Upper lobe of left lung (tissue), 6 donors: ENCODE measurements at regions not wholly inside any gene's neighbourhood (a gene's known extent, or its start where the extent isn't known, plus 50 kb on each side); places are given as distances from the start of the nearest gene placed in this dataset.

Source experiments
- ATAC-seq, 2 donors: fragments of 200-7000 bp; cut with Tn5 transposase; one replicate each; pipeline ENCODE4 v1.9.1; 2022; ENCODE audit warnings: mild to moderate bottlenecking in 2 of 2, moderate library complexity in 2 of 2; ENCODE audit not compliant: low FRiP score in 2 of 2
- DNase-seq, 2 donors: peaks; one replicate each; pipeline ENCODE4 v3.0.0-alpha.2; 2019 to 2020
- H3K27ac ChIP-seq, 4 donors: fragments of 200-600 bp; sonication (generic); one replicate each; pipeline ENCODE4 v1.5.1; 2016 to 2019
- H3K27me3 ChIP-seq, 4 donors: fragments of 200-600 bp; sonication (generic); one replicate each; pipeline ENCODE4 v1.5.1; 2017 to 2019
- H3K36me3 ChIP-seq, 4 donors: fragments of 200-600 bp; sonication (generic); one replicate each; pipeline ENCODE4 v1.5.1; 2016 to 2019
- H3K4me1 ChIP-seq, 4 donors: fragments of 200-600 bp; sonication (generic); one replicate each; pipeline ENCODE4 v1.5.1; 2018 to 2019
- H3K4me3 ChIP-seq, 4 donors: fragments of 200-600 bp; sonication (generic); one replicate each; pipeline ENCODE4 v1.5.1; 2017 to 2019; ENCODE audit warnings: mild to moderate bottlenecking in 2 of 4, moderate library complexity in 1 of 4
- H3K9me3 ChIP-seq, 4 donors: fragments of 200-600 bp; sonication (generic); one replicate each; pipeline ENCODE4 v1.5.1; 2018 to 2019
- EP300 ChIP-seq, 4 donors: sonication (generic); formaldehyde crosslinking; IDR thresholded peaks; one replicate each; pipeline ENCODE4 v1.5.1; 2017; ENCODE audit warnings: antibody characterized with exemption in 4 of 4, control low read depth in 2 of 4
- POLR2A ChIP-seq, 4 donors: fragments of 450-650 bp; IDR thresholded peaks; one replicate each; pipeline ENCODE4 v1.5.1; 2016 to 2017; ENCODE audit warnings: antibody characterized with exemption in 4 of 4, mild to moderate bottlenecking in 2 of 4
- POLR2AphosphoS5 ChIP-seq, 2 donors: sonication (generic); formaldehyde crosslinking; IDR thresholded peaks; one replicate each; pipeline ENCODE4 v1.5.1; 2017; ENCODE audit warnings: antibody characterized with exemption in 2 of 2
- WGBS, 2 donors: methylation state at CpG; one replicate each; pipeline ENCODE4 v1.1.5; 2017 to 2018; 5-methylcytosine and 5-hydroxymethylcytosine counted together
- TF ChIP-seq, protein P1 (sequence below), 6 experiments: fragments of 450-650 bp in 4 of 6; fragments of 200-600 bp in 2 of 6; sonication (generic) in 2 of 6; IDR thresholded peaks; one replicate each; pipeline ENCODE4 v1.5.1; 2016 to 2019; ENCODE audit warnings: antibody characterized with exemption in 6 of 6
- donor health status: DM: no; HTN: no; CAD: no; lungs with moderate emphysema.
- donor health status: DM: no; HTN: yes; CAD: no; lungs with severe emphysema.

DNA sequence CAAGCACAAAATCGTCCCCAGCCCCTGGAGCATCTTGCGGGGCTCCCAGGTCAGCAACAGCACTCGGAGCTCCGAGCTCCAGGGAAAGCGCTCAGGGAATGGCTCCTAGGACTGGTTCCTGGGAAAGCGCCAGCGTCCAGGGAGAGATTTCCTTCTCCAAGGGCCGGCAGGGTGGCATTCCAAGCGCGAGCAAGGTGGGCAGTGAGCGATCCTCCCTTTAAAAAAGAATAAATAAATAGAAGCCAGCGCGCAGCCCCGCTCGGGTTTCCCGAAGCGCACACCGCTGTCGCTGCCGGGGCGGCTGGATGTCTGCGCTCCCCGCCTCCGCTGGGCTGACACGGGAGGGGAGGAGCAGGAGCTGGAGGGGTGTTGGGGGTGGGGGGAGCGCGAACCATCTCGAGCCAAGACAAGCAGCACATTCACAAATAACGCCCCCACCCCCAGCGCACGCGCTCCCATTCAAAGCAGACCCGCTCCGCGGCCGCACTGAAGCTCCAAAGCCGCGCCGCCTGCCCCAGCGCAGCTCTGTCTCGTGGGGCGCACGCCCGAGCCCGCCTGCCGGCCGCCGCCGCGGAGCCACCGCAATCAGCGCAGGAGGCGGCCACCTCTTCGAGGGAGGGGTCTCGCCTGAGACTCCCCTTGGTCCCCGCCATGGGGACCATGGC is 327.4 kb downstream of the SH3GL2 start:
- Histone ChIP-seq H3K9me3 (no peaks in the 10 kb centered on the region), H3K27me3 (peaks cover 0 to 10% (median 5%) of the 10 kb centered on the region in 4 donors), H3K27ac (no peak overlapping the region), H3K4me1 (peaks cover 0 to 7% (median 3%) of the 10 kb centered on the region in 4 donors), H3K4me3 (peak overlapping the region in 3 of 4 donors; percentile 10 to 33 (median 29)), H3K36me3 (no peaks in the 10 kb centered on the region)
- TF ChIP-seq, protein P1, sequence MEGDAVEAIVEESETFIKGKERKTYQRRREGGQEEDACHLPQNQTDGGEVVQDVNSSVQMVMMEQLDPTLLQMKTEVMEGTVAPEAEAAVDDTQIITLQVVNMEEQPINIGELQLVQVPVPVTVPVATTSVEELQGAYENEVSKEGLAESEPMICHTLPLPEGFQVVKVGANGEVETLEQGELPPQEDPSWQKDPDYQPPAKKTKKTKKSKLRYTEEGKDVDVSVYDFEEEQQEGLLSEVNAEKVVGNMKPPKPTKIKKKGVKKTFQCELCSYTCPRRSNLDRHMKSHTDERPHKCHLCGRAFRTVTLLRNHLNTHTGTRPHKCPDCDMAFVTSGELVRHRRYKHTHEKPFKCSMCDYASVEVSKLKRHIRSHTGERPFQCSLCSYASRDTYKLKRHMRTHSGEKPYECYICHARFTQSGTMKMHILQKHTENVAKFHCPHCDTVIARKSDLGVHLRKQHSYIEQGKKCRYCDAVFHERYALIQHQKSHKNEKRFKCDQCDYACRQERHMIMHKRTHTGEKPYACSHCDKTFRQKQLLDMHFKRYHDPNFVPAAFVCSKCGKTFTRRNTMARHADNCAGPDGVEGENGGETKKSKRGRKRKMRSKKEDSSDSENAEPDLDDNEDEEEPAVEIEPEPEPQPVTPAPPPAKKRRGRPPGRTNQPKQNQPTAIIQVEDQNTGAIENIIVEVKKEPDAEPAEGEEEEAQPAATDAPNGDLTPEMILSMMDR (IDR thresholded peaks at IDR 0.05), result no peak
- no peak for TF ChIP-seq EP300 (IDR thresholded peaks at IDR 0.05)
- no peak for TF ChIP-seq POLR2AphosphoS5 (IDR thresholded peaks at IDR 0.05)
- no peak for TF ChIP-seq POLR2A (IDR thresholded peaks at IDR 0.05)
- peak in 1 of 2 donors; percentile 72 for ATAC-seq
- 6 to 14% methylated on average over 25 to 28 of the region's 56 CpGs for WGBS, 2 donors
- DNase-seq, result peak in 1 of 2 donors; percentile 82

DNA sequence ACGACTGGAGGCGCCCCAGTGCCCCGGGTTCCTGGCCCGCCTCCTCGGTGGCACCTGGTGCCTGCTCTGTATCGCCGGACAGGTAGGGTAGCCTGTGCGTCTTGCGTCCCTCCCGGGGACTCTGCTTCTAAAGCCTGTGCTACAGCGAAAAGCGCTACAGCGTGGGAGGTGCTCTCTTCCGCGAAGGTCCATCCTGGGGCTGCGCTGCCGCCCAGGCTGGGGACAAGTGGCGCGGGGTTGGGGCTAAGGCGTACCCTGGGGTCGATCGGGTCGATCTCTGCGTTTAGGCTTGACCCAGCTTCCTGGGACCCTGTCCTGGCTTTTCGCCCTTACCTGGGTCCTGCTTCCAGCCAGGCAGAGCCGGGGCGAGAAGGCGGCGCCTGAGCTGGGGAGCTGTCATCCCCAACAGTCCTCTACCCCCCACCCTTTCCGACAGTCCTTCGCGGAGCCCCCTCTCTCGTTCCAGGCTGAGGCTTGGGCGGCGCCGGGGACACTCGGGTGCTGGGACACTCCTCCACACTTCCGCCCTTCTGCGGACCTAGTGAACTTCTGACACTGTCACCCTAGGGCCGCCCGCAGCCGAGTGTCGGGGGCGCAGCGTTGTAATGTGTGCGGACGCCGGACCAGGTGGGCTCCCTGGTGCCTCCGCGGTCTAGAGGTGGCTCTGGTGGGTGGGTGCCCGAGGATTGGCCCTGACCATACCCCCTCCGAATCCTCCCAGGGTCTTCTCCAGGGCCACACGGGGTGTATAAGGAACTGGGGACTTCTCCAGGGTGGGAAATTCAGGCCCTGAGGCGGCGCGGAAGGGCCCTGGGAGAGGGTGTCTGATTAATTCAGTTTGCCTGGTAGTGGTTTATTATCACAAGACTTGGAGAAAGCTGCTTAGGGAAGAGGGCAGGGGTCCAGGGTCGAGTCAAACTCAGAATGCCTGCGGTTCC is 328.2 kb downstream of the SH3GL2 start:
- H3K27me3 ChIP-seq, result peaks cover 0 to 10% (median 5%) of the 10 kb centered on the region in 4 donors
- DNase-seq (peak in 1 of 2 donors; percentile 65), ATAC-seq (peak; percentile 46 to 73)
- peak overlapping the region in 2 of 4 donors; percentile 29 to 33 for H3K4me3 ChIP-seq
- H3K9me3 ChIP-seq, result no peaks in the 10 kb centered on the region
- peaks cover 0 to 7% (median 3%) of the 10 kb centered on the region in 4 donors for H3K4me1 ChIP-seq
- 8 to 9% methylated on average over 31 of the region's 58 CpGs for WGBS, 2 donors
- H3K36me3 ChIP-seq, result no peaks in the 10 kb centered on the region
- TF ChIP-seq EP300 (IDR thresholded peaks at IDR 0.05) (no peak), POLR2A (IDR thresholded peaks at IDR 0.05) (no peak), POLR2AphosphoS5 (IDR thresholded peaks at IDR 0.05) (no peak)
- TF ChIP-seq, protein P1 (IDR thresholded peaks at IDR 0.05), result no peak
- H3K27ac ChIP-seq, result no peak overlapping the region

DNA sequence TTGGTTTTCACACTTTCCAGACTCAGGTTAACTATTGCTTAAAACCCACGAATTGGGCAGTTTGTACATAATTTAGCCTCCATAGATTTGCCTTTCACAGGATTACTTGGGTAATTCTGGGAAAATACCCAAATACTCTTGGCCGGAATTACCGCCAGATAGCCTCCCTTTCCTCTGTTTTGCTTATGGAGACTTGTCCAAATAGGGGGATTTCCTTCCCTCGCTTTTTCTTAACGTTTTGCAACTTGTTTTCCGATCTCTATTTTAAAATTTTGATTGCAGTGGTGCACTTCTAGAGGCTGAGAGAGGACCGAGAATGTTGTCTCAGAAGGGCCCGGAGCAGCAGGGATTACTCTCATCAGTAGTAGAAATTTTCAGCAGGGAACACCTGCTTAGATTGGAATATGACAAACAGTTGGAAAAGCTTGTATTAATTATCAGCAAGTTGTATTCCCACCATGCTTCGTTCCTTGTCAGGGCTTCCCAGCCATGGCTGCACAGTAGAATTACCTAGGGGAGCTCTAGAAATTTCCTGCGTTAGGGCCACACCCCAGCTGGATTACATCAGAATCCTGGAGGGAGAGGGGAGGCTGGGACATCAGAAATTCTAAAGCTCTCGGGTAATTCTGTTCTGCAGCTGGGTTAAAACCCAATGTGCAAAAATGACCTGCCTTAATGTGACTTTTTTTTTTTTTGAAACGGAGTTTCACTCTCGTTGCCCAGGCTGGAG is 329.1 kb downstream of the SH3GL2 start:
- Histone ChIP-seq H3K27ac (no peak overlapping the region), H3K27me3 (peaks cover 0 to 10% (median 5%) of the 10 kb centered on the region in 4 donors), H3K9me3 (no peaks in the 10 kb centered on the region), H3K4me3 (no peak overlapping the region), H3K36me3 (no peaks in the 10 kb centered on the region), H3K4me1 (peaks cover 0 to 7% (median 3%) of the 10 kb centered on the region in 4 donors)
- DNase-seq (no peak), ATAC-seq (peak in 1 of 2 donors; percentile 53)
- no peak for TF ChIP-seq POLR2AphosphoS5 (IDR thresholded peaks at IDR 0.05)
- TF ChIP-seq, protein P1 (IDR thresholded peaks at IDR 0.05), result no peak
- no peak for TF ChIP-seq POLR2A (IDR thresholded peaks at IDR 0.05)
- no peak for TF ChIP-seq EP300 (IDR thresholded peaks at IDR 0.05)
- whole genome bisulfite sequencing, 2 donors, result 57 to 60% methylated on average over 13 of the region's 13 CpGs

DNA sequence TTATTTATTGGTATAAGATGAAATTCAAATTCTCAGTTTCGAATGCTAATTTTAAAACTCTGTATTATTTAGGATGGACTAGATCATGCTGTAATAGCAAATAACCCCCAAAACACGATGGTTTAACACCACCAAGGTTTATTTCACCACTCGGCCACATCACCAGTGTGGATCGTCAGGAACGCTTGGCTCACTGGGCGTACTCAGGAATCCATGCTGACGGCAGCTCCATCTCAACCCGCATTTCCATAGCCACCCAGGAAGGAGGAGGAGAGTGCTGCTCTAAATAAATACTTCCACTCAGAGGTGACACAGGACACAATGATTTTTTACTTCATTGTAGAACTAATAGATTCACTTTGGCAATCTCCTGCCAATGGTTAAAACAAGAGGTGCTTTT is 347.4 kb downstream of the SH3GL2 start:
- no peak for ATAC-seq
- TF ChIP-seq EP300 (IDR thresholded peaks at IDR 0.05) (no peak), POLR2AphosphoS5 (IDR thresholded peaks at IDR 0.05) (no peak), POLR2A (IDR thresholded peaks at IDR 0.05) (no peak)
- TF ChIP-seq, protein P1 (IDR thresholded peaks at IDR 0.05), result no peak
- WGBS, 2 donors, result 87 to 90% methylated on average over 8 of the region's 8 CpGs
- Histone ChIP-seq H3K27ac (no peak overlapping the region), H3K9me3 (no peaks in the 10 kb centered on the region), H3K36me3 (no peaks in the 10 kb centered on the region), H3K4me1 (no peaks in the 10 kb centered on the region), H3K27me3 (no peaks in the 10 kb centered on the region), H3K4me3 (no peak overlapping the region)
- DNase-seq, result no peak
